ENCODE measurements at regions not wholly inside any gene's neighbourhood (a gene's known extent, or its start where the extent isn't known, plus 50 kb on each side); places are given as distances from the start of the nearest gene placed in this dataset.

- DNase-seq: no peak
Measured at GRCh38 chr2:58664523-58665151, 423.5 kb upstream of the FANCL start.

GRCh38 chr2:58660046-58660445 is 418.9 kb upstream of the FANCL start:
- DNase-seq: no peak

- no peak for DNase-seq
Measured at GRCh38 chr2:58655152-58655551, 414.0 kb upstream of the FANCL start.

GRCh38 chr2:58651930-58652329 is 410.8 kb upstream of the FANCL start:
- DNase-seq: no peak

- no peak for DNase-seq
Measured at GRCh38 chr2:58650781-58651180, 409.7 kb upstream of the FANCL start.

GRCh38 chr2:58649756-58650155 is 408.6 kb upstream of the FANCL start:
- no peak for DNase-seq

- DNase-seq: no peak
Measured at GRCh38 chr2:58645017-58645416, 403.9 kb upstream of the FANCL start.

- DNase-seq: no peak
Measured at GRCh38 chr2:58644451-58644850, 403.3 kb upstream of the FANCL start.

GRCh38 chr2:58641001-58641400 is 399.9 kb upstream of the FANCL start:
- no peak for DNase-seq

- no peak for DNase-seq
Measured at GRCh38 chr2:58640042-58640441, 398.9 kb upstream of the FANCL start.

GRCh38 chr2:58638256-58638805 is 397.2 kb upstream of the FANCL start:
- no peak for DNase-seq

- DNase-seq: no peak
Measured at GRCh38 chr2:58636872-58637271, 395.7 kb upstream of the FANCL start.

GRCh38 chr2:58635801-58636375 is 394.8 kb upstream of the FANCL start:
- no peak for DNase-seq

GRCh38 chr2:58634653-58635370 is 393.7 kb upstream of the FANCL start:
- no peak for DNase-seq

GRCh38 chr2:58633613-58634365 is 392.7 kb upstream of the FANCL start:
- no peak for DNase-seq

GRCh38 chr2:58631986-58632385 is 390.9 kb upstream of the FANCL start:
- DNase-seq: no peak

GRCh38 chr2:58629545-58630119 is 388.5 kb upstream of the FANCL start:
- DNase-seq: no peak

GRCh38 chr2:58620896-58621295 is 379.8 kb upstream of the FANCL start:
- DNase-seq: no peak

GRCh38 chr2:58620093-58620492 is 379.0 kb upstream of the FANCL start:
- DNase-seq: no peak

- DNase-seq: no peak
Measured at GRCh38 chr2:58616961-58617360, 375.8 kb upstream of the FANCL start.

GRCh38 chr2:58614219-58614618 is 373.1 kb upstream of the FANCL start:
- DNase-seq: no peak

GRCh38 chr2:58612973-58613372 is 371.8 kb upstream of the FANCL start:
- DNase-seq: no peak

GRCh38 chr2:58609326-58609725 is 368.2 kb upstream of the FANCL start:
- no peak for DNase-seq

Data from activated gamma-delta T cell treated with Interleukin-2 at 50 U/mL for 16 hours (primary cell).